Esophagus muscularis mucosa (tissue), 4 donors: ENCODE measurements at regions not wholly inside any gene's neighbourhood (a gene's known extent, or its start where the extent isn't known, plus 50 kb on each side); places are given as distances from the start of the nearest gene placed in this dataset.

Source experiments
- CTCF ChIP-seq, 3 experiments: fragments of 200-600 bp in 2 of 3; fragments of 450-650 bp in 1 of 3; sonication (generic) in 2 of 3; IDR thresholded peaks; one replicate each; pipeline ENCODE4 v1.5.1; 2017 to 2019; ENCODE audit warnings: antibody characterized with exemption in 3 of 3, mild to moderate bottlenecking in 2 of 3, moderate library complexity in 1 of 3
- EP300 ChIP-seq: sonication (generic); formaldehyde crosslinking; IDR thresholded peaks from one replicate; pipeline ENCODE4 v1.6.1; 2017; ENCODE audit warnings: antibody characterized with exemption
- POLR2A ChIP-seq: fragments of 450-650 bp; IDR thresholded peaks from one replicate; pipeline ENCODE4 v1.6.1; 2017; ENCODE audit warnings: antibody characterized with exemption, moderate library complexity, mild to moderate bottlenecking, low read depth
- POLR2AphosphoS5 ChIP-seq, 2 donors: sonication (generic); formaldehyde crosslinking; IDR thresholded peaks; one replicate each; pipeline ENCODE4 v1.6.1; 2017; ENCODE audit warnings: antibody characterized with exemption in 2 of 2

- TF ChIP-seq POLR2AphosphoS5 (IDR thresholded peaks at IDR 0.05) (no peak), CTCF (IDR thresholded peaks at IDR 0.05) (no peak), EP300 (no peak), POLR2A (no peak)
These were observed 594.6 kb upstream of the FAM174A start for GRCh38 chr5:99940540-99940939.
